Suprapubic skin (tissue), 4 donors: ENCODE measurements at regions not wholly inside any gene's neighbourhood (a gene's known extent, or its start where the extent isn't known, plus 50 kb on each side); places are given as distances from the start of the nearest gene placed in this dataset.

Experiments used
- EP300 ChIP-seq: sonication (generic); formaldehyde crosslinking; IDR thresholded peaks from one replicate; pipeline ENCODE4 v1.6.1; 2017; ENCODE audit warnings: antibody characterized with exemption
- POLR2A ChIP-seq, 2 donors: fragments of 450-650 bp; IDR thresholded peaks; one replicate each; pipeline ENCODE4 v1.6.1; 2017; ENCODE audit warnings: antibody characterized with exemption in 2 of 2, mild to moderate bottlenecking in 2 of 2, moderate library complexity in 2 of 2
- POLR2AphosphoS5 ChIP-seq, 3 donors: sonication (generic); formaldehyde crosslinking; IDR thresholded peaks; one replicate each; pipeline ENCODE4 v1.6.1; 2017; ENCODE audit warnings: antibody characterized with exemption in 3 of 3
- TF ChIP-seq, protein P1 (sequence below), 2 donors: fragments of 200-600 bp in 1 of 2; fragments of 450-650 bp in 1 of 2; sonication (generic) in 1 of 2; IDR thresholded peaks; one replicate each; pipeline ENCODE4 v1.5.1; 2016 to 2019; ENCODE audit warnings: antibody characterized with exemption in 2 of 2, mild to moderate bottlenecking in 1 of 2, moderate library complexity in 1 of 2

- TF ChIP-seq, protein P1, sequence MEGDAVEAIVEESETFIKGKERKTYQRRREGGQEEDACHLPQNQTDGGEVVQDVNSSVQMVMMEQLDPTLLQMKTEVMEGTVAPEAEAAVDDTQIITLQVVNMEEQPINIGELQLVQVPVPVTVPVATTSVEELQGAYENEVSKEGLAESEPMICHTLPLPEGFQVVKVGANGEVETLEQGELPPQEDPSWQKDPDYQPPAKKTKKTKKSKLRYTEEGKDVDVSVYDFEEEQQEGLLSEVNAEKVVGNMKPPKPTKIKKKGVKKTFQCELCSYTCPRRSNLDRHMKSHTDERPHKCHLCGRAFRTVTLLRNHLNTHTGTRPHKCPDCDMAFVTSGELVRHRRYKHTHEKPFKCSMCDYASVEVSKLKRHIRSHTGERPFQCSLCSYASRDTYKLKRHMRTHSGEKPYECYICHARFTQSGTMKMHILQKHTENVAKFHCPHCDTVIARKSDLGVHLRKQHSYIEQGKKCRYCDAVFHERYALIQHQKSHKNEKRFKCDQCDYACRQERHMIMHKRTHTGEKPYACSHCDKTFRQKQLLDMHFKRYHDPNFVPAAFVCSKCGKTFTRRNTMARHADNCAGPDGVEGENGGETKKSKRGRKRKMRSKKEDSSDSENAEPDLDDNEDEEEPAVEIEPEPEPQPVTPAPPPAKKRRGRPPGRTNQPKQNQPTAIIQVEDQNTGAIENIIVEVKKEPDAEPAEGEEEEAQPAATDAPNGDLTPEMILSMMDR (IDR thresholded peaks at IDR 0.05): no peak
- TF ChIP-seq EP300 (no peak), POLR2A (IDR thresholded peaks at IDR 0.05) (no peak), POLR2AphosphoS5 (IDR thresholded peaks at IDR 0.05) (no peak)
These were observed 915.4 kb downstream of the GATA3 start for GRCh38 chr10:8969853-8970252.
